Neural crest cell (in vitro differentiated cells): ENCODE measurements at regions not wholly inside any gene's neighbourhood (a gene's known extent, or its start where the extent isn't known, plus 50 kb on each side); places are given as distances from the start of the nearest gene placed in this dataset.
A peak's percentile ranks its signal among the peaks of the same experiment; 100 is the strongest.

ENCODE experiments used
- DNase-seq: peaks from one replicate; pipeline ENCODE4 v3.0.0; 2021; ENCODE audit warnings: low read depth, mixed read lengths, low spot score
- H3K27ac Mint-ChIP-seq: one replicate; pipeline ENCODE4 v1.8.0; 2021; ENCODE audit warnings: mild to moderate bottlenecking, mixed read lengths; ENCODE audit not compliant: unreplicated experiment
- H3K27me3 Mint-ChIP-seq: 2 replicates; pipeline ENCODE4 v1.8.0; 2021; ENCODE audit warnings: low read depth, mild to moderate bottlenecking, mixed read lengths
- H3K36me3 Mint-ChIP-seq: 2 replicates; pipeline ENCODE4 v1.8.0; 2021; ENCODE audit warnings: low read depth, mild to moderate bottlenecking, mixed read lengths
- H3K4me1 Mint-ChIP-seq: 2 replicates; pipeline ENCODE4 v1.8.0; 2021; ENCODE audit warnings: mixed read lengths
- H3K4me3 Mint-ChIP-seq: one replicate; pipeline ENCODE4 v1.8.0; 2021; ENCODE audit warnings: mild to moderate bottlenecking, mixed read lengths
- H3K9me3 Mint-ChIP-seq: 2 replicates; pipeline ENCODE4 v1.8.0; 2021; ENCODE audit warnings: mixed read lengths
- TF ChIP-seq, protein P1 (sequence below): fragments of 200-600 bp; sonication (generic); conservative IDR thresholded peaks from 2 replicates; pipeline ENCODE4 v1.5.0; 2021; ENCODE audit warnings: antibody characterized with exemption, mild to moderate bottlenecking

DNA sequence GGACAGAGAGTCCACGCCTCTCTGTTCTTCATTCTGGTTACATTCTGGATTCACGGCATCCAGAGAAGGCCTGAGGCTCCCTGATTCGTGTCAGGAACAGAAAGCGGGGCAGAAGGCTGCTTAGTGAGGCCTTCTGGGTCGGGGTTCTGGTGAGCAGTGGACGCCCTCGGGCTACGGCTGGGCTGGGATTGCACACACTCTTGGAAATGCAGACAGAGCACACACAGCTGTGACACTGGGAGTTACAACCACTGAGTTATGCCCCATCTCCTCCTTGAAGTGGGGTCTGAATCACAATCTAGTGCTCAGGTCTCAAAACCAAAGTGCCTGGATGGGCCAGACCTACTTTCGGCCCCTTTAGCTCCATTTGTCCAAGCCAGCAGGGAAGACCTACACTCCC is 156.9 kb upstream of the GDF10 start:
- Mint-ChIP-seq H3K4me3 (no peak overlapping the region), H3K27me3 (no peaks in the 10 kb centered on the region), H3K9me3 (no peaks in the 10 kb centered on the region), H3K27ac (peak overlapping the region; percentile 50), H3K36me3 (no peaks in the 10 kb centered on the region), H3K4me1 (no peaks in the 10 kb centered on the region)
- TF ChIP-seq, protein P1, sequence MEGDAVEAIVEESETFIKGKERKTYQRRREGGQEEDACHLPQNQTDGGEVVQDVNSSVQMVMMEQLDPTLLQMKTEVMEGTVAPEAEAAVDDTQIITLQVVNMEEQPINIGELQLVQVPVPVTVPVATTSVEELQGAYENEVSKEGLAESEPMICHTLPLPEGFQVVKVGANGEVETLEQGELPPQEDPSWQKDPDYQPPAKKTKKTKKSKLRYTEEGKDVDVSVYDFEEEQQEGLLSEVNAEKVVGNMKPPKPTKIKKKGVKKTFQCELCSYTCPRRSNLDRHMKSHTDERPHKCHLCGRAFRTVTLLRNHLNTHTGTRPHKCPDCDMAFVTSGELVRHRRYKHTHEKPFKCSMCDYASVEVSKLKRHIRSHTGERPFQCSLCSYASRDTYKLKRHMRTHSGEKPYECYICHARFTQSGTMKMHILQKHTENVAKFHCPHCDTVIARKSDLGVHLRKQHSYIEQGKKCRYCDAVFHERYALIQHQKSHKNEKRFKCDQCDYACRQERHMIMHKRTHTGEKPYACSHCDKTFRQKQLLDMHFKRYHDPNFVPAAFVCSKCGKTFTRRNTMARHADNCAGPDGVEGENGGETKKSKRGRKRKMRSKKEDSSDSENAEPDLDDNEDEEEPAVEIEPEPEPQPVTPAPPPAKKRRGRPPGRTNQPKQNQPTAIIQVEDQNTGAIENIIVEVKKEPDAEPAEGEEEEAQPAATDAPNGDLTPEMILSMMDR, result no peak
- DNase-seq, result no peak

DNA sequence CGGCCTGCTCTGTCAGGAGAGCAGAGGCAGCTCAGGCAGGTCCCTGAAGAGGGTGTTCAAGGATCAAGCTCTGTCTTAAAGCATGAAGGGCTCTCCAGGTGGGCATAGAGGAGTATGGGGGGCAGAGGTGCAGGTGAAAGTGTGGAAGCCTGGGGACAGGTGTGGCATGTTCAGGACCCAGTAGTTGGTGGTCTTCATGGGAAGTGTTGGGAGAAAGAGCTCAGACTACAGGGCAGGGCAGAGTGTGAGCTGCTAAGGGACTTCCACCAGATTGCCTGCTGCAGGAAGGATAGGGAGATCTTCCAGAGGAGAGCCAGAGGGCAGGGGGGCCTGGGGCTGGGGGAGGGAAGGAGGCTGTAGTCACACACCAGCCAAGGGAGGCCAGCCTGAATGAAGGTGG is 156.5 kb upstream of the GDF10 start:
- no peaks in the 10 kb centered on the region for H3K4me1 Mint-ChIP-seq
- no peaks in the 10 kb centered on the region for H3K9me3 Mint-ChIP-seq
- no peaks in the 10 kb centered on the region for H3K36me3 Mint-ChIP-seq
- no peak overlapping the region for H3K4me3 Mint-ChIP-seq
- TF ChIP-seq, protein P1, result no peak
- H3K27me3 Mint-ChIP-seq, result no peaks in the 10 kb centered on the region
- peak overlapping the region; percentile 84 for H3K27ac Mint-ChIP-seq
- no peak for DNase-seq

- Mint-ChIP-seq H3K4me3 (no peak overlapping the region), H3K27ac (peak overlapping the region; percentile 76), H3K4me1 (no peaks in the 10 kb centered on the region), H3K9me3 (no peaks in the 10 kb centered on the region), H3K27me3 (no peaks in the 10 kb centered on the region), H3K36me3 (no peaks in the 10 kb centered on the region)
- no peak for DNase-seq
- TF ChIP-seq, protein P1, result no peak
Measured at GRCh38 chr10:47144525-47144924, 155.5 kb upstream of the GDF10 start.

- DNase-seq, result no peak
- Mint-ChIP-seq H3K27me3 (no peaks in the 10 kb centered on the region), H3K36me3 (no peaks in the 10 kb centered on the region), H3K9me3 (no peaks in the 10 kb centered on the region), H3K27ac (no peak overlapping the region), H3K4me1 (no peaks in the 10 kb centered on the region), H3K4me3 (no peak overlapping the region)
- TF ChIP-seq, protein P1, result no peak
Measured at GRCh38 chr10:47145290-47145934, 154.6 kb upstream of the GDF10 start.

- H3K27me3 Mint-ChIP-seq, result no peaks in the 10 kb centered on the region
Measured at GRCh38 chr10:47146572-47146971, 153.4 kb upstream of the GDF10 start.

More at GRCh38 chr10:47146572-47146971, 153.4 kb upstream of the GDF10 start:
- Mint-ChIP-seq H3K27ac (peak overlapping the region; percentile 10), H3K4me3 (no peak overlapping the region), H3K36me3 (no peaks in the 10 kb centered on the region), H3K9me3 (peaks cover 2% of the 10 kb centered on the region), H3K4me1 (no peaks in the 10 kb centered on the region)
- TF ChIP-seq, protein P1, result no peak
- no peak for DNase-seq
